ENCODE measurements at regions not wholly inside any gene's neighbourhood (a gene's known extent, or its start where the extent isn't known, plus 50 kb on each side); places are given as distances from the start of the nearest gene placed in this dataset.

DNA sequence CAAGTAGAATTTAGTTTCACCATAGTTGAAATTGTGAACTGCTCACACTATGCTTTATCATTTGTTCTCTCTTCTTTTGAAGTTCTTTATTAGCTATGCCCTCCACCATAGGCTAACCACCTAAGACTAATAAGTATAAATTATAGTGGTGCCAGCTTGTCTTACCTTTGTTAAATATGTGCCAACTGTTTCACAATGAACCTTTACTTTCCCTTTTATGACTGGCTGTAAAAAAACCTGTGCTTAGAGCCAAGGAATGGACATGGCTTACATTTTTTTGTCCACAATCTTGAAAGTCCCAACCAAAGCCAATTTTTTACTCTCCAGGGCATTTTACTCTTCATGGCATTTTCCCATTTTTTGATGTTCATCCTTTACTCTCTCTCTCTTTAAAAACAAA, 123.5 kb upstream of the LEF1 start:
- H4K20me1 ChIP-seq (ENCODE audit: insufficient read depth, low read length), result no peaks in the 10 kb centered on the region
- ChIA-PET CTCF (ENCODE audit: unreplicated experiment) (no interaction called here), POLR2A (no interaction called here)
- H3K9me2 ChIP-seq (ENCODE audit: insufficient read depth, low read length), result no peaks in the 10 kb centered on the region
- no peaks in the 10 kb centered on the region for H3K36me3 ChIP-seq (ENCODE audit: insufficient read depth, low read length)
- H3K4me3 ChIP-seq (ENCODE audit: low read depth, low read length, poor library complexity, severe bottlenecking), result no peak overlapping the region
- DNase-seq (ENCODE audit: low spot score), result no peak
- TF ChIP-seq EZH2phosphoT487 (IDR thresholded peaks at IDR 0.05; ENCODE audit: borderline replicate concordance, low read depth, low read length) (no peak), CTCF (conservative IDR thresholded peaks at IDR 0.05; ENCODE audit: low read length) (no peak)
- H3K4me2 ChIP-seq (ENCODE audit: low read length), result no peak overlapping the region
- no TSS peak for BruUV-seq (replicated peaks)
- no peaks in the 10 kb centered on the region for H3K79me2 ChIP-seq (ENCODE audit: insufficient read depth, low read depth, low read length)
- H3K27ac ChIP-seq (ENCODE audit: low read depth, low read length, poor library complexity, severe bottlenecking), result no peak overlapping the region
- H3K4me1 ChIP-seq (ENCODE audit: insufficient read depth, low read length, poor library complexity, severe bottlenecking), result no peaks in the 10 kb centered on the region
- H3K9me3 ChIP-seq (ENCODE audit: low read length), result no peaks in the 10 kb centered on the region
- H2AFZ ChIP-seq (ENCODE audit: low read length), result no peak overlapping the region
- intact Hi-C loops (cut with micrococcal nuclease; ENCODE audit: unreplicated experiment), result no loop called here

- H3K4me2 ChIP-seq (ENCODE audit: low read length), result no peak overlapping the region
- no peaks in the 10 kb centered on the region for H3K9me3 ChIP-seq (ENCODE audit: low read length)
- no peaks in the 10 kb centered on the region for H3K9me2 ChIP-seq (ENCODE audit: insufficient read depth, low read length)
- CTCF ChIA-PET (ENCODE audit: unreplicated experiment), result no interaction called here
- no peaks in the 10 kb centered on the region for H3K36me3 ChIP-seq (ENCODE audit: insufficient read depth, low read length)
- H3K27ac ChIP-seq (ENCODE audit: low read depth, low read length, poor library complexity, severe bottlenecking), result no peak overlapping the region
- POLR2A ChIA-PET, result no interaction called here
- no peaks in the 10 kb centered on the region for H4K20me1 ChIP-seq (ENCODE audit: insufficient read depth, low read length)
- no TSS peak for BruUV-seq (replicated peaks)
- H3K4me1 ChIP-seq (ENCODE audit: insufficient read depth, low read length, poor library complexity, severe bottlenecking), result no peaks in the 10 kb centered on the region
- no peak overlapping the region for H3K4me3 ChIP-seq (ENCODE audit: low read depth, low read length, poor library complexity, severe bottlenecking)
- H3K79me2 ChIP-seq (ENCODE audit: insufficient read depth, low read depth, low read length), result no peaks in the 10 kb centered on the region
- TF ChIP-seq CTCF (conservative IDR thresholded peaks at IDR 0.05; ENCODE audit: low read length) (no peak), EZH2phosphoT487 (IDR thresholded peaks at IDR 0.05; ENCODE audit: borderline replicate concordance, low read depth, low read length) (no peak)
- DNase-seq (ENCODE audit: low spot score), result no peak
- intact Hi-C loops (cut with micrococcal nuclease; ENCODE audit: unreplicated experiment), result no loop called here
- no peak overlapping the region for H2AFZ ChIP-seq (ENCODE audit: low read length)
These were observed 122.4 kb upstream of the LEF1 start for GRCh38 chr4:108291137-108291536.

DNA sequence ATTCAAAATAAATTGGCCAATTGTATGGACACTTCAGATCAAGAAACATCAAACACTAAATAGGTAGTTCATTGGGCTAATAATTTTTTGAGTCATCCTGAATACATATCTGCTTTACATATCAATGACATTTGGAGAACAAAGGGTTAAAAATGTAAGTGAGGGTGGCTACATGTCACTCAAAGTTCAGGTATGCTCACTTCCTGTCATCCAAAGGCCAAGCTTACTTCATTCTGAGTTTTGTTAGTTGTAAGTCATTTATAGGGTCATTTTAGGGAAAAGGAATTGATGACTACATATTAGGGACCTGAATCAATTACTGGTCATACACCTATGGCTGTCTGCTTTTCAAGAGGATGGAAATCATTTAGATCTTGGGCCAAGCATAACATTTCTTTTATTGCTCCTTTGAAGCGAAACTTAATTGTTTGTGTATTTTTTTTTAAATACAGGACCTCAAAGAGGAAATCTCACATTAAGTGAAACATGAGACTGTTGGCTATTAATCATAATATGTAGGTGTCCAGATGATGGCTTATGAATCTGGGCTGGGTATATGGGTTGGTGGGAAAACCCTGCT, 119.2 kb upstream of the LEF1 start:
- Histone ChIP-seq H3K9me3 (ENCODE audit: low read length) (no peaks in the 10 kb centered on the region), H3K4me1 (ENCODE audit: insufficient read depth, low read length, poor library complexity, severe bottlenecking) (no peaks in the 10 kb centered on the region), H3K4me2 (ENCODE audit: low read length) (no peak overlapping the region), H3K36me3 (ENCODE audit: insufficient read depth, low read length) (no peaks in the 10 kb centered on the region), H3K9me2 (ENCODE audit: insufficient read depth, low read length) (no peaks in the 10 kb centered on the region), H3K79me2 (ENCODE audit: insufficient read depth, low read depth, low read length) (no peaks in the 10 kb centered on the region), H4K20me1 (ENCODE audit: insufficient read depth, low read length) (no peaks in the 10 kb centered on the region), H3K4me3 (ENCODE audit: low read depth, low read length, poor library complexity, severe bottlenecking) (no peak overlapping the region), H3K27ac (ENCODE audit: low read depth, low read length, poor library complexity, severe bottlenecking) (no peak overlapping the region), H2AFZ (ENCODE audit: low read length) (no peak overlapping the region)
- POLR2A ChIA-PET, result no interaction called here
- TF ChIP-seq CTCF (conservative IDR thresholded peaks at IDR 0.05; ENCODE audit: low read length) (no peak), EZH2phosphoT487 (IDR thresholded peaks at IDR 0.05; ENCODE audit: borderline replicate concordance, low read depth, low read length) (no peak)
- DNase-seq (ENCODE audit: low spot score), result no peak
- CTCF ChIA-PET (ENCODE audit: unreplicated experiment), result no interaction called here
- intact Hi-C loops (cut with micrococcal nuclease; ENCODE audit: unreplicated experiment), result no loop called here
- no TSS peak for BruUV-seq (replicated peaks)

All from OCI-LY7 (cell line).